ENCODE measurements at regions not wholly inside any gene's neighbourhood (a gene's known extent, or its start where the extent isn't known, plus 50 kb on each side); places are given as distances from the start of the nearest gene placed in this dataset.

GRCh38 chr14:58793131-58793740 is 155.5 kb downstream of the DACT1 start:
- peak; percentile 76 for ATAC-seq

GRCh38 chr14:58794993-58795762 is 157.4 kb downstream of the DACT1 start:
- H3K4me3 ChIP-seq: no peak overlapping the region
- ATAC-seq (no peak), DNase-seq (no peak)
- H3K4me1 ChIP-seq (ENCODE audit: low read depth): peaks cover 11% of the 10 kb centered on the region
- H3K36me3 ChIP-seq (ENCODE audit: low read depth): no peaks in the 10 kb centered on the region
- intact Hi-C loops (cut with DNase I, micrococcal nuclease): no loop called here
- no peaks in the 10 kb centered on the region for H3K9me3 ChIP-seq
- TF ChIP-seq CTCF (IDR thresholded peaks at IDR 0.05): no peak

More at GRCh38 chr14:58793131-58793740, 155.5 kb downstream of the DACT1 start:
- intact Hi-C loops (cut with DNase I, micrococcal nuclease): no loop called here
- no peaks in the 10 kb centered on the region for H3K9me3 ChIP-seq
- H3K4me1 ChIP-seq (ENCODE audit: low read depth): peaks cover 11% of the 10 kb centered on the region
- H3K36me3 ChIP-seq (ENCODE audit: low read depth): no peaks in the 10 kb centered on the region
- no peak overlapping the region for H3K4me3 ChIP-seq
- no peak for TF ChIP-seq CTCF (IDR thresholded peaks at IDR 0.05)
- DNase-seq: no peak

- Histone ChIP-seq H3K36me3 (ENCODE audit: low read depth) (no peaks in the 10 kb centered on the region), H3K4me3 (no peak overlapping the region), H3K9me3 (no peaks in the 10 kb centered on the region), H3K4me1 (ENCODE audit: low read depth) (peaks cover 11% of the 10 kb centered on the region)
- ATAC-seq (peak; percentile 79), DNase-seq (no peak)
- intact Hi-C loops (cut with DNase I, micrococcal nuclease): no loop called here
- TF ChIP-seq CTCF (IDR thresholded peaks at IDR 0.05): no peak
Measured at GRCh38 chr14:58796242-58797009, 158.7 kb downstream of the DACT1 start.

- TF ChIP-seq CTCF (IDR thresholded peaks at IDR 0.05): no peak
- DNase-seq (peak in 1 of 3 donors; percentile 52), ATAC-seq (peak; percentile 67)
- Histone ChIP-seq H3K9me3 (no peaks in the 10 kb centered on the region), H3K4me3 (no peak overlapping the region), H3K36me3 (ENCODE audit: low read depth) (no peaks in the 10 kb centered on the region), H3K4me1 (ENCODE audit: low read depth) (peaks cover 11% of the 10 kb centered on the region)
- intact Hi-C loops (cut with DNase I, micrococcal nuclease): no loop called here
Measured at GRCh38 chr14:58797010-58797429, 159.3 kb downstream of the DACT1 start.

- DNase-seq: no peak
- Histone ChIP-seq H3K4me3 (no peak overlapping the region), H3K9me3 (no peaks in the 10 kb centered on the region), H3K36me3 (ENCODE audit: low read depth) (no peaks in the 10 kb centered on the region), H3K4me1 (ENCODE audit: low read depth) (peaks cover 5% of the 10 kb centered on the region)
- intact Hi-C loops (cut with DNase I, micrococcal nuclease): no loop called here
- ATAC-seq: no peak
- TF ChIP-seq CTCF (IDR thresholded peaks at IDR 0.05): no peak
Measured at GRCh38 chr14:58798173-58798572, 160.4 kb downstream of the DACT1 start.

All from mucosa of descending colon (tissue), 3 donors.